Neural progenitor cell (in vitro differentiated cells): ENCODE measurements at regions not wholly inside any gene's neighbourhood (a gene's known extent, or its start where the extent isn't known, plus 50 kb on each side); places are given as distances from the start of the nearest gene placed in this dataset.

ENCODE experiments used
- EZH2 ChIP-seq: fragments of 200-600 bp; sonication (generic); IDR thresholded peaks from 2 replicates; pipeline ENCODE4 v1.6.1; 2017; ENCODE audit warnings: antibody characterized with exemption, mild to moderate bottlenecking, moderate library complexity
- EZH2phosphoT487 ChIP-seq: fragments of 200-600 bp; sonication (generic); IDR thresholded peaks from 2 replicates; pipeline ENCODE4 v1.6.1; 2017; ENCODE audit warnings: antibody characterized with exemption
- TF ChIP-seq, protein P1 (sequence below): fragments of 200-600 bp; sonication (generic); IDR thresholded peaks from 2 replicates; pipeline ENCODE4 v1.5.1; 2017; ENCODE audit warnings: antibody characterized with exemption, mild to moderate bottlenecking

- TF ChIP-seq, protein P1, sequence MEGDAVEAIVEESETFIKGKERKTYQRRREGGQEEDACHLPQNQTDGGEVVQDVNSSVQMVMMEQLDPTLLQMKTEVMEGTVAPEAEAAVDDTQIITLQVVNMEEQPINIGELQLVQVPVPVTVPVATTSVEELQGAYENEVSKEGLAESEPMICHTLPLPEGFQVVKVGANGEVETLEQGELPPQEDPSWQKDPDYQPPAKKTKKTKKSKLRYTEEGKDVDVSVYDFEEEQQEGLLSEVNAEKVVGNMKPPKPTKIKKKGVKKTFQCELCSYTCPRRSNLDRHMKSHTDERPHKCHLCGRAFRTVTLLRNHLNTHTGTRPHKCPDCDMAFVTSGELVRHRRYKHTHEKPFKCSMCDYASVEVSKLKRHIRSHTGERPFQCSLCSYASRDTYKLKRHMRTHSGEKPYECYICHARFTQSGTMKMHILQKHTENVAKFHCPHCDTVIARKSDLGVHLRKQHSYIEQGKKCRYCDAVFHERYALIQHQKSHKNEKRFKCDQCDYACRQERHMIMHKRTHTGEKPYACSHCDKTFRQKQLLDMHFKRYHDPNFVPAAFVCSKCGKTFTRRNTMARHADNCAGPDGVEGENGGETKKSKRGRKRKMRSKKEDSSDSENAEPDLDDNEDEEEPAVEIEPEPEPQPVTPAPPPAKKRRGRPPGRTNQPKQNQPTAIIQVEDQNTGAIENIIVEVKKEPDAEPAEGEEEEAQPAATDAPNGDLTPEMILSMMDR: no peak
- TF ChIP-seq EZH2: no peak
- TF ChIP-seq EZH2phosphoT487: no peak
Observed at GRCh38 chr12:90246688-90247087, 538.0 kb upstream of the ATP2B1 start.
